Erythroblast (primary cell): ENCODE measurements at regions not wholly inside any gene's neighbourhood (a gene's known extent, or its start where the extent isn't known, plus 50 kb on each side); places are given as distances from the start of the nearest gene placed in this dataset.

Experiments used
- GATA1 ChIP-seq: IDR thresholded peaks from 2 replicates; pipeline ENCODE4 v1.6.1; 2011; ENCODE audit warnings: low read depth, mild to moderate bottlenecking, control low read depth, low read length, moderate library complexity
- POLR2A ChIP-seq: IDR thresholded peaks from 2 replicates; pipeline ENCODE4 v1.6.1; 2011; ENCODE audit warnings: mild to moderate bottlenecking, low read length

DNA sequence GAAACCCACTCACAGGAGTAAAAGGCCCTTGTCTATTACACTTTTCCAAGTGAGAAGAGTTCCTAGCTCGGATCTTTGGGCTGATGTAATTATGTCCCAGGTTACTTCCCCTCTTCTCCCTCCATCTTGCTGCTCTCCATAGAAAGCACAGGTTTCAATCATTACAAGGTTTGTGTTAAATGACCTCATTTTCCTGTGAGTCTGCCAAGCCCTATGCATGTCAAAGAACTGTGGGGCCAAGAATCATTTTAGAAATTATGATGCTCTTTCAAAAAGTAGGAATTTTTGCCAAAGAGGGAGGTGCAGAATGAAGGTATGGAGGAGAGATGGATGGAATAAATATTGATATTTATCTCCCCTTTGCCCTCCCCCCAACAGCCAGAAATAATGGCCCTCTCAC lies 129.3 kb upstream of the TPM1 start:
- TF ChIP-seq POLR2A (no peak), GATA1 (no peak)
